HG02943 (cell line): ENCODE measurements at regions not wholly inside any gene's neighbourhood (a gene's known extent, or its start where the extent isn't known, plus 50 kb on each side); places are given as distances from the start of the nearest gene placed in this dataset.

Source experiments
- ATAC-seq: cut with Tn5 transposase; IDR thresholded peaks from one replicate; pipeline ENCODE4 v1.9.1; 2021; ENCODE audit warnings: mild to moderate bottlenecking, low read depth, moderate library complexity; ENCODE audit not compliant: unreplicated experiment

DNA sequence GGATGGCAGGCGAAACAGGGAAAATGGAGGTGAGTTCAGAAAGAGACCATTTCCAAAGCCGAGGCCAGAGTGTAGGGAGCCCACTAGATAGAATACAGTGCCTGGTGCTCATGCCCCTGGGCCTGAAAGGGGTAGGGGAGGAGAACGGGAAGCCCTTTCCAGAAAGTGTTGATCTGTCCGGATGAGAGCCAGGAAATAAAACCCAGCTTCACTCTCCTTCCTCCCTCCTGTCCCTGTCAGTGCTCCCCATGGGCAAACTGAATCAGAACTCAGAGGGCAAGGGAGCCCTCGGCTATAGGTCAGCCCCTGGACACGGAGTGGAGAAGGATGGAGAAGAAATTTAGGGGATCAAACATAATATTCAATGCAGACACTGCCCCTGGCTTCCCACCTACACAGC is 57.7 kb upstream of the RPL38 start:
- ATAC-seq, result no peak

DNA sequence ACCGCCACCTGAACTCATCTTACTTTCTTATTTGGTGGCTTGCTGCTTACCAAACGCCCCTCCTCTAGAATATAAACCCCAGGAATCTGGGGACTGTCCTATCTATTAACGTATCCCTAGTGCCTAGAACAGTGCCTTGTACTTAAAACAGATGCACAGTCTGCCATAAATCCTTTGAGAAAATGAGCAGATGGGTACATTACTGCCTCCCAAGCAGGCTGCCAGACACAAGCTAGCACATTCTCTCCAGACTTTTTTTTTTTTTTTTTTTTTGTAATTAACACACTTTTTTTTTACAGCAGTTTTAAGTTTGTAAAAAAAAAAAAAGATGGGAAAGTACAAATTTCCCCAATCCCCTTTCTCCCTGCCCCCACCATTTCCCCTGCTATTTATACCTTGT is 57.3 kb upstream of the RPL38 start:
- no peak for ATAC-seq

DNA sequence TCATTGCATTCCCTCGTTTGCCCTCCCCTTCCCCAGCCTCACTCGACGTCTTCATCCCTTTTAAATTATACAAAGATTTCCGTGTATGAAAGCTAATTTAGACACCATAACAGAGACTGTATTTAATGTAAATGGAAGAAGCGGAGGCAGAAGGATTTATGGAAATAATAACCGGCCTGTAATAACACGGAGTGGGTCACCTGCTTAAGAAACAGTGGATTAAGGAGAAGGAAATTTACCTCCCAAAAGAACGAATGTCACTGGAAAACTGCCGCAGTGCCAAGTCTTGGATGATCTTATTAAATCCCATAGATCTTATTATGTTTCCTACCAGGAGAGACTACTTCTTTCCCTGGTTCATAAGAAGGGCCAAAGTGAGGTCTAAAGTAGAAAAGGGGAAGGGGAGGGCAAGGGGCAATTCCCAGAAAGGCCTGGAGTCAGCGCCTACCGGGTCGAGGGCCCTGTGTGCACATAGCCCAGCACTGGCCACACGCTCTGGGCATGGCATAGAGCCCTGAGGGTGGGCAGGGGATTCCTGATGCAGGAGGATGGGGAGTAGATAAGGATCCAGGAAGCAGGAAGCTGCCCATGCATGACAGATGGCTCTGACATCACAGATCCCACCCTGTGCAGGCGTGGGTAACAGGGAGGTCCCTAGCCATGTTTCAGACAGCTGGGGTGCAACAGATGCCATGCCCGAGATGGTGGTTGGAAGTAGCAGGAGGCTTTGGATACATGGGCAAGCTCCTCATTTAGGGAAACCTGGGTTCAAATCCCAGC is 56.2 kb upstream of the RPL38 start:
- ATAC-seq, result no peak

DNA sequence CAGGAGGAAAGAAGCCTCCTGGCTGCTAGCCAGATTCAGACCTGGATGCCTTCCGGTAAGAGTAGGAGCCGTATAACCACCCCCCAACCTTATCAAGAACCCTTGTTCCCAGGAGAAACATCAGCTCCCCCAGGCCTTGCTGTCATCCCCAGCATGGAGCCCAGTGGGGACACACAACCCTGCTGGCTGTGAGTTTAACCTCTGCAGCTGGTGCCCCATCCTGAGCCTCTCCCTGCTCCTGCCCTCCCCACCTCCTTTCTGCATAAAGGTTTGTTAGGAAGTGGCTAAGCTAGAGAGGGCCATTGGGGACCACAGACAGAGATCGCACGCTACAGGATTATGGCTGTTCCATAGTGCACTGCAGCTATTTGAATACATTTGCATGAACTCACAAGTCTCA is 55.5 kb upstream of the RPL38 start:
- no peak for ATAC-seq

DNA sequence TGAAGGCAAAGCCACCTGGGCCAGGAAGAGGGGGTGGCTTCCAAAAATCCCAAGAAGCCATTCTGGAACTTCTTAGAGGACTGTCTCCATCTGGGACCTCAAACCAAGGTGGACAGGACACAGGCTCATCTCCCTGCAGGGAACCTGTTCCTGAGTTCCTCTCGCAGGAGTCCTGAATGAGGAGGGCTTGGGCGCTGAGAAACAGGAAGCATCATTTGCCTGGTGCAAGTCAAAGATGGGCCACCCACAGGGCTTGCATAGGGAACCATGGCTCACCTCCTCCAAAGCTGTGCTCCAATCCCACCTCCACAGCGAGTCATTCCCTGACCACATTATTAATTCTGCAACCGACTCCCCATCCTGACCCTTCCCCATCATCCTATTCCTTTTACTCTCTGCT is 55.0 kb upstream of the RPL38 start:
- ATAC-seq, result no peak

DNA sequence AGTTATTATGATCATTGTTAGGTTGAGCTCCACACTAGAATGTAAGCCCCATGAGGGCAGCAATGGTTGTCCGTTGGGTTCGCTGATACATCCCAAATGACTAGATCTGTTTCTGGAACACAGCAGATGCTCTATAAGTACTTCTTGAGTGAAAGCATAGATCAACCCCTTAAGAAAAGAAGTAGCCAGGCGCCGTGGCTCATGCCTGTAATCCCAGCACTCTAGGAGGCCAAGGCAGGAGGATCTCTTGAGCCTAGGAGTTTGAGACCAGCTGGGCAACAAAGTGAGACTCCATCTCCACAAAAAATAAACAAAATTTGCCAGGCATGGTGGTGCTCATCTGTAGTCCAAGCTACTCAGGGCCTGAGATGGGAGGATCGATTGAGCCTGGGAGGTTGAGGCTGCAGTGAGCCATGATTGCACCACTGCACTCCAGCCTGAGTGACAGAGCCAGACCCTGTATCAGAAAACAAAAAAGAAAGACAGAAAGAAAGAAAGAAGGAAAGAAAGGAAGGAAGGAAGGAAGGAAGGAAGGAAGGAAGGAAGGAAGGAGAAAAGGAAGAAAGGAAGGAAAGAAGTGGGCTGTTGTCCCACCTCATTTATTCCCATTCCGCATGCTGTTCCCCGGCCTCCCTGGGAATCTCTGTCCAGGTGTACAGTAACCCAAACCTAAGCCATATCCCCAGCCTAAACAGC is 54.4 kb upstream of the RPL38 start:
- ATAC-seq, result no peak

DNA sequence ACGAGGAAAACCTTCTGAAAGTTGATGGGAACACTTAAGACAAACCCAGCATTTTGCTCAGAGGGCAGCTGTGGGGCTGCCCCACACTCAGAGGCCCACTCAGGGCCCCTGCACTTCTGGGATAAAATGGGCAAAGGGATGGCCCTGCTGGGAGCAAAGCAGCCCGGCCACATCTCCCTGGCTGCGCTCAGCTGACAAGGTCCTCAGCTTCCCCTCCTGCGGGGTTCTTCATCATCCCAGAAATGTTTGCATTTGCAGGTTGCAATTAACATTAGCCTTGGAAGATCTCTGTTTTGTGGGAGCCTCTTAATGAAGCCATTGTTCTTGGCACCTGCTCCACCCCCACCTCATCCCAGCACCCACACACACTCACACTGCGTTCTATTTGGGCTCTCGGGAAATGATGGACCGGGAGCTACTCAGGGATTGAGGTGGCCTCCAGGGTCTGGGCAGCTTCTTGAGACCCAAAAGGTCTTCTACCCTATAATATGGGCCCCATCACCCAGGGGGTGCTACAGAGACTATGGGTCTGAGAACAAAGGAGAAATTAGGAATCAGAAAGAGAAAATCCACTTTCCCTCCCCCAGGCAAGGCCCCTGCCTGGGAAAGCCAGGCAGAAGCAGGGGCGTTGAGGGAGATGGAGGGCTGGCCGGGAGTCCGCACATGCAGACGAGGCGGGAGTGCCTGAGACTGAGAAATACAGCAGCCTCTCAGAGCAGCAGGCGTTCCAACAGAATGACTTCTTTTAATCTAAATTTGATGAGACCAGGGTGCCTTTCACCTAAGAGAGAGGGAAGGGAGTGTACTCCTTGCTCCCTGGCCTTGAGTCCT is 53.7 kb upstream of the RPL38 start:
- no peak for ATAC-seq

DNA sequence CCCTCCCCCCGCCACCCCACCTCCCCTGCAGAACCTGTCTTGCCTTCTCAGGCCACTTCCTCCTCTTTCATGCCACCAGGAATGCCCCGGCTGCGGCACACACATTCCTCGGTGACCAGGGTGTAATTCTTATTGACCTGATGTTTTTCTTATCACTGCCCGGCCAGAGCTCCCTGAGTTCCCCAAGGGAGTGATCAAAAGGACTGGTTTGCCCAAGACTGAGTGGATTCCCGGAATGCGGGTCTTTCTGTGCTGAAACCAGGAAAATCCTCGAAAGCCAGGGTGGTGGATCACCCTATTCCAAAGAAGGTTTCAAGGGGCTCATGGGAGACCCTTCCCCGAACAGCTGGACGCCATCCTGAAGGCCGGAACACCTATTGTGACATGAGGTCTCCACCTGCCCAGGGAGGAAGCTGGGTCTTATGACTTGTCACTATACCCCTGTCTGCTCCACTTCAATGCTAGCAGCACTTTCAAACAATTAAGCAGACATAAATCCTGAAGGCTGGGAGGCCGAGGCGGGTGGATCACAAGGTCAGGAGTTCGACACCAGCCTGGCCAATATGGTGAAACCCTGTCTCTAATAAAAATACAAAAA is 53.0 kb upstream of the RPL38 start:
- no peak for ATAC-seq

DNA sequence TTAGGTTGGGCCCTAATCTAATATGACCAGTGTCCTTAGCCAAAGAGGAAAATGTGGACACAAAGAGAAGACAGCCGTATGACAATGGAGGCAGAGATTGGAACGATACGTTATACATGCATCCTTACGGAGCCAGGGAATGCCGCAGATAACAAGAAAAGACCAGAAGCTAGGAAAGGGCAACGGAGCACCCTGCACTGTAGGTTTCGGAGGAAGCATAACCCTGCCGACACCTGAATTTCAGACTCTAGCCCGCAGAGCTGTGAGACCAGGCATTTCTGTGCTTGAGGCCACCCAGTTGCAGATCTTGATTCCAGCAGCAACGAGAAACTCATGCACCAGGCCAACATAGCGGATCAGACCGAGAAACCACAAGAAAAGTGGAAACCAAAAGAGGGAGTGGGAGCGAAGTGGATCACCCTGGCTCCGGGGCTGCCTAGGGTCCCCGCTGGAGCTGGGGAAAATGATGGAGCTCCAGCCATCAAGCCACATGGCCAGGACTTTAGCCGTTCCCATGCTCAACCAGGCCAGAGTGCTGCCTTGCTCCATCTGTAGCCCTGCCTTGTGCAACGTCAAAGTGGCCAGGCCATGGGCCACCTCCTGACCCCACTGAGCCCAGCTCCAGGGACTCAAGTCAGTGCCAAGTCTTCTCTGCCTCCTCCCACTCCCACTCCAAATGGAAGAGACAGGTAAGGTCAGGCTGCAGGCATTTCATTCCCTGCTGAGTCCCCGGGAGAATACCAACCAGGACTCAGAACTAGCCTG is 51.7 kb upstream of the RPL38 start:
- ATAC-seq, result no peak

DNA sequence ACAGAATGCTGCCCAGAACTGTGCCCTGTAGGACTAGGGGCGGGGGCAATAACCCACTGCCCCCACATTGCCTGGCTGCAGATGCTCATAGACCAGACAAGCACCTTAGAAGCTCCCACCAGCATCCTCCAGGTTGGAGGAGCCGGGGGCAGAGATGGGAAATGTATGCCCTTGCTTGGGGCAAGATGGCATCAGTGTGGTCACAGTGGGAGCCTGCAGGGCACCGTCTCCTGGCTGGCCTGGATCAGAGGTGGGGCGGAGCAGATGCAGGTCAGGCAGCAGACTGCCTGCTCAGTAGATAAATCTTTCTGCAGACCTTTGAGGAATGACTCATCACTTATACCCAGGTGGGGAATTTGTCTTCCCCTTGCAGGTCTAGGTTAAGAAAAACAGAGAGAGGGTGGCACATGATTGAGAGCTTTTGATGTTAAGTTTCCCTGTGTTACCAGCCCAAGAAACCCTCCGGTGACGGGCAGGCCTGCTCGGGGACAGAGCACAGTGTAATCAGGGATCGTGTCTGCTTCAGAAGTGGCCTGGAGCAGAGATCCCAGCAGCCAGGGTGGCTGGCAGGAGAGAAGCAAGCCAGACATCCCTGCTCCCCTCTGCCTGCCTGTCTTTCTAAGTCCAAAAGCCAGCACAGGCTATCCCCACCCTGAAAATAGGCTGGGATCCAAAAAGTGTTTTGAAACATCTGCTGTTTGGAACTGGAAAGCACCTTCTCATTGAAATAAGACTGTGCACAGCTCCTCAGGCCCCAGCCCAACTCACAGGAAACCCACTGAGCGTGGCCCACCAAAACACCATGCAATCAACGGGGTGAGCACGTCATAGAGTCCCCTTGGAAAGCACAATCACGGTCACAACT is 50.7 kb upstream of the RPL38 start:
- ATAC-seq, result no peak

DNA sequence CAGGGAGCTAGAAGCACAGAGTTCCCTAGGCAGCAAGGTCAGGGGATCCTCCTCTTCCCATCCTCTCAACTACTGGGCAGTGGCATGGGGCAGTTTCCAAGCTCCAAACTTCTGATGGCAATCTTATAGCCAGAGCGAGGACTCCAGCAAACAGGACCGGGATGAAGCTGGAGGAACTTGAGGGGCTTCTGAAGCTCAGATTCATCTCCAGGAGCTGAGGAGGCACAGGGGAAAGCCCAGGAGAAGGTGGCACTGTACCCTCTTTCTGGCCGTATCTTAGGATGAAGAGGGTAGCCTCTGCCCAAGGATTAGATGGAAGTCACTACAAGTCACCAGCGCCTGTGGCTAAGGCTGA is 50.0 kb upstream of the RPL38 start:
- no peak for ATAC-seq
